Lower lobe of right lung (tissue), 2 donors: ENCODE measurements at regions not wholly inside any gene's neighbourhood (a gene's known extent, or its start where the extent isn't known, plus 50 kb on each side); places are given as distances from the start of the nearest gene placed in this dataset.
"Not testable (repeated sequence)": the region's sequence is repeated elsewhere in the genome, so short reads cannot be mapped to it uniquely, and the experiment has no call there.

Experiments used
- ATAC-seq, 2 donors: fragments of 200-7000 bp; cut with Tn5 transposase; one replicate each; pipeline ENCODE4 v1.9.1; 2020 to 2022; ENCODE audit warnings: mild to moderate bottlenecking in 2 of 2, moderate library complexity in 2 of 2
- DNase-seq: peaks from one replicate; pipeline ENCODE4 v3.0.0-alpha.2; 2020
- H3K27ac ChIP-seq: fragments of 200-600 bp; one replicate; pipeline ENCODE4 v1.8.0; 2022
- H3K27me3 ChIP-seq: fragments of 200-600 bp; one replicate; pipeline ENCODE4 v1.8.0; 2022; ENCODE audit warnings: low read depth
- H3K36me3 ChIP-seq: fragments of 200-600 bp; one replicate; pipeline ENCODE4 v1.8.0; 2022; ENCODE audit warnings: mild to moderate bottlenecking
- H3K4me1 ChIP-seq: fragments of 200-600 bp; one replicate; pipeline ENCODE4 v1.8.0; 2022
- H3K4me3 ChIP-seq: fragments of 200-600 bp; one replicate; pipeline ENCODE4 v1.8.0; 2022; ENCODE audit warnings: mild to moderate bottlenecking
- H3K9me3 ChIP-seq: fragments of 200-600 bp; one replicate; pipeline ENCODE4 v1.8.0; 2022
- intact Hi-C: fragments of 100-400 bp; cut with DNase I; formaldehyde crosslinking; loops from one replicate; pipeline ENCODE4 v1.11.0; 2022
- TF ChIP-seq, protein P1 (sequence below): fragments of 200-600 bp; IDR thresholded peaks from one replicate; pipeline ENCODE4 v1.8.0; 2022; ENCODE audit warnings: antibody characterized with exemption, mild to moderate bottlenecking
- donor health status: DM: no; HTN: yes; CAD: no; lungs with severe emphysema.

DNA sequence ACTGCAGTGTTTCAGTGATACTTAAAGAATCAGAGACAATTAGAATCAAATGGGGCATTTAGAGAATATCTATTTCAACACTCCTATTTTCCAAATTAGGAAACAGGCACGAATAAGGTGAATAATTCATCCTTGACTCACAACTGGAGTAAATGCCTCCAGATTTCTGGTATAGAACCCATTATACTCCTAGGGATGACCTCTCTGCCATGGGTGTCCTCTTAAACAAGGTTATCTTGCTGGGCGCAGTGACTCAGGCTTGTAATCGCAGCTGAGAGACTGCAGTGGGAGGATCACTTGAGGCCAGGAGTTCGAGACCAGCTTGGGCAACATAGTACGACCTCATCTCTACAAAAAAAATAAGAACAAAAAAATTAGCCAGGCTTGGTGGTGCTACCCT, 139.8 kb upstream of the ELAC2 start:
- H3K27me3 ChIP-seq, result no peaks in the 10 kb centered on the region
- H3K9me3 ChIP-seq, result no peaks in the 10 kb centered on the region
- intact Hi-C loops, result no loop called here
- no peaks in the 10 kb centered on the region for H3K36me3 ChIP-seq
- TF ChIP-seq, protein P1, sequence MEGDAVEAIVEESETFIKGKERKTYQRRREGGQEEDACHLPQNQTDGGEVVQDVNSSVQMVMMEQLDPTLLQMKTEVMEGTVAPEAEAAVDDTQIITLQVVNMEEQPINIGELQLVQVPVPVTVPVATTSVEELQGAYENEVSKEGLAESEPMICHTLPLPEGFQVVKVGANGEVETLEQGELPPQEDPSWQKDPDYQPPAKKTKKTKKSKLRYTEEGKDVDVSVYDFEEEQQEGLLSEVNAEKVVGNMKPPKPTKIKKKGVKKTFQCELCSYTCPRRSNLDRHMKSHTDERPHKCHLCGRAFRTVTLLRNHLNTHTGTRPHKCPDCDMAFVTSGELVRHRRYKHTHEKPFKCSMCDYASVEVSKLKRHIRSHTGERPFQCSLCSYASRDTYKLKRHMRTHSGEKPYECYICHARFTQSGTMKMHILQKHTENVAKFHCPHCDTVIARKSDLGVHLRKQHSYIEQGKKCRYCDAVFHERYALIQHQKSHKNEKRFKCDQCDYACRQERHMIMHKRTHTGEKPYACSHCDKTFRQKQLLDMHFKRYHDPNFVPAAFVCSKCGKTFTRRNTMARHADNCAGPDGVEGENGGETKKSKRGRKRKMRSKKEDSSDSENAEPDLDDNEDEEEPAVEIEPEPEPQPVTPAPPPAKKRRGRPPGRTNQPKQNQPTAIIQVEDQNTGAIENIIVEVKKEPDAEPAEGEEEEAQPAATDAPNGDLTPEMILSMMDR, result no peak
- no peak for ATAC-seq
- no peak overlapping the region for H3K4me3 ChIP-seq
- no peak overlapping the region for H3K27ac ChIP-seq
- no peak for DNase-seq
- no peaks in the 10 kb centered on the region for H3K4me1 ChIP-seq

DNA sequence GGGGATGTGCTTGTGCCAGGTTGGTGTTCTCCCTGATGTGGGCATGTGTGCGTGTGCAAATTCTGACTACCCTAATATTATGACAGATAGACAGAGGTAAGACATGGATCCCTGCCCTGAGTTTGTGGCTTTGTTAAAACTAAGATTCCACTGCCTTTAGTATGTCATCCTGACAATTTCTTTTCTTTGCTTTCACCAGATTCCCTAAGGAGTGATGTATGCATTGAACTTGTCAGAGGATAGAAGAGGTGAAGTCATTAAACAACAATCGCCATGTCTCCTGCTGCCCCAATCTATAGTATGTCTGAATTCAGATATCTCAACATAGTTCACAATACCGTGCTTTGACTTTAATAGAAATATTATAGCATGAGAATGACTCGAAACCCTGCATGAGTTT, 137.1 kb upstream of the ELAC2 start:
- H3K36me3 ChIP-seq, result no peaks in the 10 kb centered on the region
- TF ChIP-seq, protein P1, result no peak
- H3K9me3 ChIP-seq, result no peaks in the 10 kb centered on the region
- H3K27ac ChIP-seq, result no peak overlapping the region
- H3K4me3 ChIP-seq, result no peak overlapping the region
- DNase-seq, result no peak
- H3K27me3 ChIP-seq, result no peaks in the 10 kb centered on the region
- H3K4me1 ChIP-seq, result no peaks in the 10 kb centered on the region
- intact Hi-C loops, result no loop called here
- no peak for ATAC-seq

DNA sequence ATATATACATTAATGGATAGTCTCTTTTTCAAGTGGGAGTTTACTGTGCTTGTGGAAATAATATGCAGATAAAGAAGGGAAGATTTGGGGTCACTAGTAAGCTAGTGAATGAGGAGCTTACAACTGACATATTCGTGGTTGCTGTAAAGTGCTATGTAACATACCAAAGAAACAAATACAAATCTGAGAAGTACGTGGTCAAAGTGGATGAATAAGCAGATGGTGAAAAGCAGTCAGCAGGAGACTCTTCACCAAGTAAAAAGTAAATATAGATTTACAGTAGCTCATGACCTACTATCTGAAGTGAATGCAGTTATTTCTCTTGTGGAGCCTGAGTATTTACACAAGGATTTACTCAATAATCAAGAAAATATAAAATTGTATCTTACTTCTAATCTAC, 136.6 kb upstream of the ELAC2 start:
- intact Hi-C loops, result no loop called here
- no peak for ATAC-seq

DNA sequence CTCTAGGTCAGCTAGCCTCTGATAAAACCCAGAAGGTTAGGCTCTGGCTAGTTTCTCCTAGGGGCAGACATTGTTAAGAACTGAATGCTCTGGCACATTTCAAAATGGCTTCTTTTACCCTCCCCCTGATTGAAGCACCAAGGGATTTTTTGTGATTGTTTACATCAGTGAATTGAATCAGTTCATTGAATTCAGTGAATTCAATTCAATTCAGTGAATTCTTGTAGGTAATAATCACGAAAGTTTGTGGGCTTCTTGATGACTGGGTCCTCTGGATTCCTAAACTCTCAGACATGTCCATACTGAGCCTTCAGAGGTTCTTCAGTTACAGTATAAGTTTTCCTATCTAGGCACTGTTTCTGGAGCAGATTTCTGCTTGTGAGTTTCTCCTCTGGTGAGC, 135.2 kb upstream of the ELAC2 start:
- intact Hi-C loops, result no loop called here
- no peaks in the 10 kb centered on the region for H3K27me3 ChIP-seq
- no peaks in the 10 kb centered on the region for H3K36me3 ChIP-seq
- TF ChIP-seq, protein P1, result no peak
- H3K4me3 ChIP-seq, result no peak overlapping the region
- DNase-seq, result no peak
- H3K9me3 ChIP-seq, result no peaks in the 10 kb centered on the region
- H3K27ac ChIP-seq, result no peak overlapping the region
- no peak for ATAC-seq
- no peaks in the 10 kb centered on the region for H3K4me1 ChIP-seq

More for the DNA sequence above, 136.6 kb upstream of the ELAC2 start:
- no peak for DNase-seq
- no peaks in the 10 kb centered on the region for H3K9me3 ChIP-seq
- H3K4me1 ChIP-seq, result no peaks in the 10 kb centered on the region
- no peak overlapping the region for H3K27ac ChIP-seq
- H3K36me3 ChIP-seq, result no peaks in the 10 kb centered on the region
- H3K4me3 ChIP-seq, result no peak overlapping the region
- TF ChIP-seq, protein P1, result no peak
- no peaks in the 10 kb centered on the region for H3K27me3 ChIP-seq

DNA sequence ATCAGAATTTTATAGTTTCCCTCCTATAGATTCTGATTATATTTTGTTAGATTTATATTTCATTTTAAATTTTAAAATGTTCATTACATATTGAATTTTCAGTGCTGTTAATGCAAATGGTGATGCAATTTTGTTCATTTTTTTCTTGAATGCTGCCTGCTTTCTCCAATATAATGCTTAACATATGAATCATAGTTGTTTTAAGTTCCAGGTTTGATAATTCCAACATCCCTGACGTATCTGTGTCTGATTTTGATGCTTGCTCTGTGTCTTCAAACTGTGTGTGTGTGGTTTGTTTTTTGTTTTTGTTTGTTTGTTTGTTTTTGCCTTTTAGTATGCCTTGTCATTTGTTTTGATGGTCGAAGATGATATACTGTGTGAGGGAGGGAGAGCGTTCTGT, 134.7 kb upstream of the ELAC2 start:
- H3K4me1 ChIP-seq, result no peaks in the 10 kb centered on the region
- H3K36me3 ChIP-seq, result no peaks in the 10 kb centered on the region
- H3K9me3 ChIP-seq, result no peaks in the 10 kb centered on the region
- ATAC-seq (no peak), DNase-seq (no peak)
- TF ChIP-seq, protein P1, result no peak
- intact Hi-C loops, result no loop called here
- H3K4me3 ChIP-seq, result no peak overlapping the region
- H3K27ac ChIP-seq, result no peak overlapping the region
- no peaks in the 10 kb centered on the region for H3K27me3 ChIP-seq

DNA sequence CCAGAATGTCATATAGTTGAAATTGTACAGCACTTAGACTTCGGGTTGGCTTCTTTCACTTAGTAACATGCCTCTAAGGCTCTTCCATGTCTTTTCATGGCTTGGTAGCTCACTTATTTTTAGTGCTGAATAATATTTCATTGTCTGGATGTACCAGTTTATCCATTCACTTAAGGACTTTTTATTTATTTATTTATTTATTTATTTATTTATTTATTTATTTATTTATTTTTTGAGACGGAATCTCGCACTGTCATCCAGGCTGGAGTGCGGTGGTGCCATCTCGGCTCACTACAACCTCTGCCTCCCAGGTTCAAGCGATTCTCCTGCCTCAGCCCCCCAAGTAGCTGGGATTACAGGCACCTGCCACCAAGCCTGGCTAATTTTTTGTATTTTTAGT, 132.9 kb upstream of the ELAC2 start:
- H3K4me3 ChIP-seq, DNase-seq, H3K9me3 ChIP-seq, intact Hi-C loops, H3K27ac ChIP-seq, H3K27me3 ChIP-seq, H3K36me3 ChIP-seq, ATAC-seq, H3K4me1 ChIP-seq: not testable (repeated sequence)
